Left ventricle myocardium inferior (tissue), 1 donor: ENCODE measurements at regions not wholly inside any gene's neighbourhood (a gene's known extent, or its start where the extent isn't known, plus 50 kb on each side); places are given as distances from the start of the nearest gene placed in this dataset.

ENCODE experiments used
- DNase-seq: peaks from one replicate; pipeline ENCODE4 v3.0.0-alpha.2; 2020
- H3K27ac ChIP-seq: fragments of 200-600 bp; replicated peaks from 2 replicates; pipeline ENCODE4 v1.8.0; 2021
- H3K27me3 ChIP-seq: fragments of 200-600 bp; 2 replicates; pipeline ENCODE4 v1.8.0; 2021; ENCODE audit warnings: low read depth
- H3K36me3 ChIP-seq: fragments of 200-600 bp; 2 replicates; pipeline ENCODE4 v1.8.0; 2021
- H3K4me1 ChIP-seq: fragments of 200-600 bp; 2 replicates; pipeline ENCODE4 v1.8.0; 2021
- H3K4me3 ChIP-seq: fragments of 200-600 bp; 2 replicates; pipeline ENCODE4 v1.8.0; 2021; ENCODE audit warnings: mild to moderate bottlenecking, moderate library complexity
- H3K9me3 ChIP-seq: fragments of 200-600 bp; replicated peaks from 2 replicates; pipeline ENCODE4 v1.8.0; 2021
- CTCF ChIP-seq: fragments of 200-600 bp; IDR thresholded peaks from 2 replicates; pipeline ENCODE4 v1.8.0; 2021; ENCODE audit warnings: antibody characterized with exemption, mild to moderate bottlenecking, borderline replicate concordance
- intact Hi-C: fragments of 100-400 bp; cut with micrococcal nuclease; formaldehyde crosslinking; loops from one replicate; pipeline ENCODE4 v1.11.0; 2022
- donor health status: DM: no; HTN: yes; CAD: no; lungs with severe emphysema.

GRCh38 chr15:77548589-77549557 is 83.8 kb downstream of the LINGO1 start:
- Histone ChIP-seq H3K4me3 (no peak overlapping the region), H3K9me3 (no peaks in the 10 kb centered on the region), H3K27ac (no peak overlapping the region), H3K36me3 (no peaks in the 10 kb centered on the region), H3K27me3 (no peaks in the 10 kb centered on the region), H3K4me1 (peaks cover 15% of the 10 kb centered on the region)
- no peak for DNase-seq
- intact Hi-C loops, result loop anchor here (10.0 kb wide), 1 partner anchor 434 kb away; no protein-coding TSS in a partner anchor
- TF ChIP-seq CTCF, result no peak

- intact Hi-C loops, result loop anchor here (10.0 kb wide), 1 partner anchor 433 kb away; no protein-coding TSS in a partner anchor
- Histone ChIP-seq H3K4me1 (peaks cover 24% of the 10 kb centered on the region), H3K27me3 (no peaks in the 10 kb centered on the region), H3K9me3 (no peaks in the 10 kb centered on the region), H3K36me3 (no peaks in the 10 kb centered on the region), H3K27ac (no peak overlapping the region), H3K4me3 (no peak overlapping the region)
- no peak for DNase-seq
- TF ChIP-seq CTCF, result no peak
Measured at GRCh38 chr15:77547801-77548588, 84.7 kb downstream of the LINGO1 start.

GRCh38 chr15:77546870-77547269 is 85.8 kb downstream of the LINGO1 start:
- no peak for TF ChIP-seq CTCF
- intact Hi-C loops, result loop anchor here (10.0 kb wide), 1 partner anchor 432 kb away; no protein-coding TSS in a partner anchor
- Histone ChIP-seq H3K36me3 (no peaks in the 10 kb centered on the region), H3K4me3 (no peak overlapping the region), H3K27me3 (no peaks in the 10 kb centered on the region), H3K27ac (no peak overlapping the region), H3K4me1 (peaks cover 35% of the 10 kb centered on the region), H3K9me3 (no peaks in the 10 kb centered on the region)
- DNase-seq, result no peak

- DNase-seq, result no peak
- no peaks in the 10 kb centered on the region for H3K36me3 ChIP-seq
- no peak for TF ChIP-seq CTCF
- no peaks in the 10 kb centered on the region for H3K9me3 ChIP-seq
- H3K4me1 ChIP-seq, result peaks cover 43% of the 10 kb centered on the region
- H3K27me3 ChIP-seq, result no peaks in the 10 kb centered on the region
- intact Hi-C loops, result loop anchor here (10.0 kb wide), 1 partner anchor 431 kb away; no protein-coding TSS in a partner anchor
- no peak overlapping the region for H3K27ac ChIP-seq
- H3K4me3 ChIP-seq, result no peak overlapping the region
Measured at GRCh38 chr15:77546050-77546501, 86.6 kb downstream of the LINGO1 start.

GRCh38 chr15:77545058-77545457 is 87.7 kb downstream of the LINGO1 start:
- TF ChIP-seq CTCF, result no peak
- Histone ChIP-seq H3K4me1 (peaks cover 48% of the 10 kb centered on the region), H3K27ac (no peak overlapping the region), H3K9me3 (no peaks in the 10 kb centered on the region), H3K27me3 (no peaks in the 10 kb centered on the region), H3K4me3 (no peak overlapping the region), H3K36me3 (no peaks in the 10 kb centered on the region)
- intact Hi-C loops, result loop anchor here (10.0 kb wide), 1 partner anchor 430 kb away; no protein-coding TSS in a partner anchor
- no peak for DNase-seq
